GM23248 (cell line): ENCODE measurements at regions not wholly inside any gene's neighbourhood (a gene's known extent, or its start where the extent isn't known, plus 50 kb on each side); places are given as distances from the start of the nearest gene placed in this dataset.

Experiments used
- DNase-seq: peaks from one replicate; pipeline ENCODE4 v3.0.0-alpha.2; 2015
- H2AFZ ChIP-seq: fragments of 200-600 bp; sonication (generic); 2 replicates; pipeline ENCODE4 v1.6.1; 2016; ENCODE audit warnings: antibody characterized with exemption
- H3F3A ChIP-seq: fragments of 200-600 bp; sonication (generic); 2 replicates; pipeline ENCODE4 v1.6.1; 2016; ENCODE audit warnings: mild to moderate bottlenecking, antibody characterized with exemption, mixed run types; ENCODE audit not compliant: insufficient read depth
- H3K27ac ChIP-seq: fragments of 200-600 bp; sonication (generic); 2 replicates; pipeline ENCODE4 v1.5.1; 2016; ENCODE audit warnings: mild to moderate bottlenecking
- H3K27me3 ChIP-seq: fragments of 200-600 bp; sonication (generic); replicated peaks from 2 replicates; pipeline ENCODE4 v1.6.1; 2016; ENCODE audit warnings: mild to moderate bottlenecking; ENCODE audit not compliant: insufficient read depth
- H3K36me3 ChIP-seq: fragments of 200-600 bp; sonication (generic); 2 replicates; pipeline ENCODE4 v1.6.1; 2016; ENCODE audit warnings: low read depth, mild to moderate bottlenecking
- H3K4me1 ChIP-seq: fragments of 200-600 bp; sonication (generic); 2 replicates; pipeline ENCODE4 v1.6.1; 2016; ENCODE audit warnings: mild to moderate bottlenecking; ENCODE audit not compliant: insufficient read depth
- H3K4me2 ChIP-seq: fragments of 200-600 bp; sonication (generic); one replicate; pipeline ENCODE4 v1.6.1; 2016; ENCODE audit warnings: mild to moderate bottlenecking; ENCODE audit not compliant: unreplicated experiment
- H3K4me3 ChIP-seq: fragments of 200-600 bp; sonication (generic); 2 replicates; pipeline ENCODE4 v1.5.1; 2016; ENCODE audit warnings: mild to moderate bottlenecking
- H3K79me2 ChIP-seq: fragments of 200-600 bp; sonication (generic); 2 replicates; pipeline ENCODE4 v1.6.1; 2016; ENCODE audit warnings: mild to moderate bottlenecking; ENCODE audit not compliant: insufficient read depth
- H3K9ac ChIP-seq: fragments of 200-600 bp; sonication (generic); 2 replicates; pipeline ENCODE4 v1.6.1; 2016; ENCODE audit warnings: mild to moderate bottlenecking
- H3K9me2 ChIP-seq: fragments of 200-600 bp; sonication (generic); 2 replicates; pipeline ENCODE4 v1.6.1; 2016; ENCODE audit warnings: mixed run types, mild to moderate bottlenecking, moderate library complexity; ENCODE audit not compliant: insufficient read depth
- H3K9me3 ChIP-seq: fragments of 200-600 bp; sonication (generic); one replicate; pipeline ENCODE4 v1.6.1; 2017; ENCODE audit warnings: low read depth
- H4K20me1 ChIP-seq: fragments of 200-600 bp; sonication (generic); 2 replicates; pipeline ENCODE4 v1.6.0; 2016; ENCODE audit not compliant: insufficient read depth
- EZH2 ChIP-seq: fragments of 200-600 bp; sonication (generic); IDR thresholded peaks from 2 replicates; pipeline ENCODE4 v1.6.1; 2018; ENCODE audit warnings: antibody characterized with exemption, mild to moderate bottlenecking; ENCODE audit not compliant: insufficient read depth, poor library complexity, severe bottlenecking
- EZH2phosphoT487 ChIP-seq: fragments of 200-600 bp; sonication (generic); IDR thresholded peaks from 2 replicates; pipeline ENCODE4 v1.6.1; 2018; ENCODE audit warnings: antibody characterized with exemption, moderate library complexity, mild to moderate bottlenecking, low read depth; ENCODE audit not compliant: insufficient read depth
- WGBS, 2 experiments: methylation state at CpG; one replicate each; pipeline ENCODE4 v1.1.6; 2015 to 2017; ENCODE audit warnings: low lambda C conversion rate in 2 of 2, low coverage in 1 of 2; ENCODE audit errors: missing lambda C conversion rate in 2 of 2; 5-methylcytosine and 5-hydroxymethylcytosine counted together
- in situ Hi-C: fragments of 300-500 bp; cut with MboI; formaldehyde crosslinking; loops from 2 replicates; pipeline ENCODE4 v1.15.0; 2020

DNA sequence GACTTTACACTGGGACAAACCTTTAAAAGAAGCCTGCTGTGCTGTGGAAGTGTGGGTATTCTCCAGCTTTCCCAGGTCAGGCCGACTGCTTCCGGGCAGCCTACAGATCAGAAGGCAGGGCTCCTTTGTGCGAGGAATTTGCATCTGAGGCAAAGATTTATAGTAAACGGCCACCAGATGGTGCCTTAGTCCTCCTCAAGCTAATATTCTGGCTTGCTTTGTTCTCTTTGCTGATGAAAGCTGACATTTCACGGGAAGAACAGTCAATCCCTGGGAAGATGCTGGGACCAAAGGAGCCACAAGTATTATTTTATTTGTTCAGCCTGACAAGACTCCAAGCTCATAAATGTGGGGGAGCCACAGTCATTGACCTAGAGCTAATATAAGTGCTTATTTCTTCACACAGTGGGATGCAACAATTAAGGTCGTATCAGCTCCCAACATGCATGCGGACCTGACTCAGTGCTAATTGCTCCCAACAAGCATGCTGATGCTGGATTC is 120.7 kb upstream of the TRIM2 start:
- H3K9ac ChIP-seq = peak overlapping the region; percentile 35; the same call in 1 of the 2 replicates
- H3K4me1 ChIP-seq = no peaks in the 10 kb centered on the region
- H3K27me3 ChIP-seq = 0 out of 2 replicates have a peak, but pooled peaks cover 3% of the 10 kb centered on the region
- in situ Hi-C loops = no loop called here
- no peaks in the 10 kb centered on the region for H4K20me1 ChIP-seq
- DNase-seq = peak; percentile 85
- H3K36me3 ChIP-seq = no peaks in the 10 kb centered on the region
- 24% methylated on average over 7 of the region's 7 CpGs for WGBS, 2 experiments
- peak overlapping the region; percentile 84 for H2AFZ ChIP-seq
- H3K9me2 ChIP-seq = no peaks in the 10 kb centered on the region
- no peak overlapping the region for H3K4me3 ChIP-seq
- H3K4me2 ChIP-seq = peak overlapping the region; percentile 17
- H3F3A ChIP-seq = no peaks in the 10 kb centered on the region
- H3K79me2 ChIP-seq = no peaks in the 10 kb centered on the region
- TF ChIP-seq EZH2 (no peak), EZH2phosphoT487 (no peak)
- no peaks in the 10 kb centered on the region for H3K9me3 ChIP-seq
- H3K27ac ChIP-seq = no peak overlapping the region

DNA sequence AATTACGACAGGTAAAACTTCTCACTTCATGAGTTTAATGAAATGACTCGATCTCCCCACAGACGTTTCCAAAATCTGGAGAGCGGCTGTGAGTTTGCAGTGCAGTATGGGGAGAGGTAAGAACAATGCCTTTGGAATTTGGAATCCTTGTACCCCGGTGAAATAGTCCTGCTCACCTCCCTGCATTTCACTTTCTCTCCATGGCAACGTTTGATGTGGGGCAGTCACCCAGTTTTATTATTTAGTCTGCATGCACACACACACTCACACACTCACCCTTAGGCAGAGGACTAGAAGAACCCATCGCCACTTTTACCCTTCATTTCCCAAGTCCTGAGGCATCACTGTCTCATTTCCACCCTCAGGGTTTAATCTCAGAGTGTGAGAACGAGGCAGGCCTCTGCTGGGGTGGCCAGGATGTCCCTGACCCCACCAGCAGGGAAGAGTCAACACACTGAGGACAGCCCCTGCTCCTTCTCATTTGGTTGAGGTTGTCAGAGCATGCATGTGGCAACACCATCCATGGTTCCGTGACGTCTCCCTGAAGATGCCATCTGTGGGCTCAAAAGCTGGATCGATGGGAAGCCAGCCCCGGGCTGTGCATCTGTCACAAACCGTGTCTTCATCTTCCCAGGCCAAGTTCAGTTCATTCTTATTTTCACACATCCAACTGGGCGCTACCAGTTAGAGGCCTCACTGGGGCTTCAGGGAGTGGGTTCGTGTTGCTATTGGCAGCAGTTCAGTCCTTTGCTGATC is 119.8 kb upstream of the TRIM2 start:
- H3K36me3 ChIP-seq = no peaks in the 10 kb centered on the region
- H4K20me1 ChIP-seq = no peaks in the 10 kb centered on the region
- 63 to 65% methylated on average over 15 of the region's 15 CpGs for WGBS, 2 experiments
- H3K4me3 ChIP-seq = no peak overlapping the region
- no peaks in the 10 kb centered on the region for H3K9me2 ChIP-seq
- DNase-seq = no peak
- no peaks in the 10 kb centered on the region for H3K4me1 ChIP-seq
- no peaks in the 10 kb centered on the region for H3K9me3 ChIP-seq
- no peaks in the 10 kb centered on the region for H3K79me2 ChIP-seq
- no peaks in the 10 kb centered on the region for H3F3A ChIP-seq
- TF ChIP-seq EZH2 (no peak), EZH2phosphoT487 (no peak)
- H3K27me3 ChIP-seq = no peaks in the 10 kb centered on the region; the same call in 1 of the 2 replicates
- H3K27ac ChIP-seq = no peak overlapping the region
- no peak overlapping the region for H3K4me2 ChIP-seq
- H2AFZ ChIP-seq = no peak overlapping the region
- in situ Hi-C loops = no loop called here
- no peak overlapping the region for H3K9ac ChIP-seq

DNA sequence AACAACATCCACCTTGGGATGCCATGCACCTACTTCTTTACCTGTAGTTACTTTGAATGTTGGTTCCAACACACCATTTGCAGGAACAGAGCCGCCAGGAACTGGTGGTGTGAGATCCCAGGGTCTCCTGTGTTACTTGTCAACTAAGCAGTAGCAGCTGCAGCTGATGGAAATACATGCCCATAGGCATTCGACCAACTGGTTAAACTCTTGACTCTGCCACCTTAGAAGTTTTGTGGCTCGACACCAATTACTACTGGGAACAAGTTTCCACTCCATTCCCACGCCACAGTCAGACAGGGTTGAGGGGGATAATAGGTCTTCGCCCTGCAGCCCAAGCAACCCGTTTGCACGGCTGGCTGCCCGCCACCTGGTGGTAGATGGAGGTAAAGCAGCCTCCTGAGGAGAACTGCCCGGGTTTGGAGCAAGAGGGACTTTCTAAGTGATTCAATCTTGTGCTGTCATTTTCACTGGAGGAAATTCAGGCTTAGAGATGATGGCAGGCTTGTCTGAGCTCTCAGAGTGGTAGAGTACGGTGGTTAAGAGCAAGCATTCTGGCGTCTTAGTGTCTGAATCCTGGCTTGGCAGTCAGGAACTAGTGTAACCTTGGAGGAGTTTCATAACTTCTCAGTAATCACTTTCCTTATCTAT is 119.1 kb upstream of the TRIM2 start:
- DNase-seq = peak; percentile 76
- Histone ChIP-seq H3K27ac (no peak overlapping the region), H3K79me2 (no peaks in the 10 kb centered on the region), H3K27me3 (no peaks in the 10 kb centered on the region; the same call in 1 of the 2 replicates), H3K4me3 (no peak overlapping the region), H3K4me2 (peak overlapping the region; percentile 24), H3K4me1 (no peaks in the 10 kb centered on the region), H3K36me3 (no peaks in the 10 kb centered on the region), H4K20me1 (no peaks in the 10 kb centered on the region), H2AFZ (peak overlapping the region; percentile 30), H3K9ac (no peak overlapping the region), H3F3A (no peaks in the 10 kb centered on the region), H3K9me2 (no peaks in the 10 kb centered on the region), H3K9me3 (no peaks in the 10 kb centered on the region)
- in situ Hi-C loops = no loop called here
- TF ChIP-seq EZH2phosphoT487 = no peak
- no peak for TF ChIP-seq EZH2
- WGBS, 2 experiments = 4 to 9% methylated on average over 11 of the region's 11 CpGs

DNA sequence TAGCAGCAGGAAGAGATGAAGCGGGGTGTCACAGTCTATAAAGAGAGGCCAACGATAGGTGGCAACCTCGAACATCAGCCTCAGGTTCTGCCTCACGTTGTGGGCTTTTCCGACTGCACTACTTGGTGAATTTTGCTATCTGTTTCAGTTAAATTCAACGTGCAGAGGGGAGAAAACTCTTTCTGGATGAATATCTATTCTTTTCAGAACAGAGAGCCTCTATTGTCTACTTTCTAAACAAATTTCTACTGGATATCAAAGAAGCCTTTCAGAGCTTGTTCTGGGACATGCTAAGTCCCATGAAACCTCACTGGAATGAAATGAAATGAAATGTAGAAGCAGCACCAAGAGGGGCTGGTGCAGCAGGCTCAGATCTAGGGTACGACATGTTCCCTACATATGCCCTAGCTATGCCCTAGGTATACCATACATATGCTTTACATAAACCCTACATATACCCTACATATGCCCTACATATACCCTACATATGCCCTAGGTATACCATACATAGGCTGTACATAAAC is 116.5 kb upstream of the TRIM2 start:
- in situ Hi-C loops = no loop called here
- WGBS, 2 experiments = 72 to 73% methylated on average over 7 of the region's 7 CpGs
- Histone ChIP-seq H3K27ac (no peak overlapping the region), H3K36me3 (no peaks in the 10 kb centered on the region), H3K79me2 (no peaks in the 10 kb centered on the region), H3K4me1 (no peaks in the 10 kb centered on the region), H3K4me2 (no peak overlapping the region), H3K9ac (no peak overlapping the region), H3F3A (no peaks in the 10 kb centered on the region), H3K9me2 (no peaks in the 10 kb centered on the region), H2AFZ (no peak overlapping the region), H4K20me1 (no peaks in the 10 kb centered on the region), H3K4me3 (no peak overlapping the region), H3K9me3 (no peaks in the 10 kb centered on the region), H3K27me3 (no peaks in the 10 kb centered on the region; the same call in 1 of the 2 replicates)
- no peak for DNase-seq
- TF ChIP-seq EZH2phosphoT487 = no peak
- TF ChIP-seq EZH2 = no peak
